ENCODE measurements at regions not wholly inside any gene's neighbourhood (a gene's known extent, or its start where the extent isn't known, plus 50 kb on each side); places are given as distances from the start of the nearest gene placed in this dataset.

DNA sequence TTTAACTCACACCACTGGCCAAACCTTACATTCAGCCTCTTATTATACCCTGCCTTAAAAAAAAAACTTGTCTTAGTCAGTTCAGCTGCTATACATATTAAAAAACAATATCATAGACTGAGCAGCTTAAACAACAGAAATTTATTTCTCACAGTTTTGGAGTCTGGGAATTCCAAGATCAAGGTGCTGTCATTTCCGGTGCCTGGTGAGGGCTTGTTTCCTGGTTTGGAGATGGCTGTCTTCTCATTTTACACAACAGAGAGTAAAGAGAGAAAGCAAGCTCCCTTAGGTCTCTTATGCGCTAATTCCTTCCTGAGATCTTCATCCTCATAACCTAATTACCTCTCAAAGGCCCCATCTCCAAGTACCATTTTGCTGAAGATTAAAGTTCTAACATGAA lies 769.2 kb downstream of the DIAPH3 start:
- TF ChIP-seq SP1 (IDR thresholded peaks at IDR 0.05), result no peak
- no peak for TF ChIP-seq HNF4A (conservative IDR thresholded peaks at IDR 0.05)
- no peak for TF ChIP-seq CTCF (IDR thresholded peaks at IDR 0.05; ENCODE audit: low read depth, low read length, missing input control)
